Naive B cell (primary cell): ENCODE measurements at regions not wholly inside any gene's neighbourhood (a gene's known extent, or its start where the extent isn't known, plus 50 kb on each side); places are given as distances from the start of the nearest gene placed in this dataset.

Experiments
- ATAC-seq, 2 donors: fragments of 150-1000 bp; cut with Tn5 transposase; 2 replicates each; pipeline ENCODE4 v1.10.0; 2021; ENCODE audit warnings: low read depth in 2 of 2, mild to moderate bottlenecking in 2 of 2, moderate library complexity in 2 of 2
- DNase-seq: peaks from one replicate; pipeline ENCODE4 v3.0.0; 2022
- H3K27ac Mint-ChIP-seq, 6 donors: one replicate each; pipeline ENCODE4 v1.8.0; 2020 to 2022; ENCODE audit warnings: mild to moderate bottlenecking in 6 of 6, mixed read lengths in 6 of 6, moderate library complexity in 5 of 6, inconsistent platforms in 2 of 6
- H3K27me3 Mint-ChIP-seq, 3 donors: one replicate each; pipeline ENCODE4 v1.8.0; 2021 to 2022; ENCODE audit warnings: mixed read lengths in 3 of 3, mild to moderate bottlenecking in 1 of 3
- H3K36me3 Mint-ChIP-seq, 2 donors: one replicate each; pipeline ENCODE4 v1.8.0; 2020 to 2022; ENCODE audit warnings: mixed read lengths in 2 of 2, inconsistent platforms in 1 of 2, mild to moderate bottlenecking in 1 of 2
- H3K4me1 Mint-ChIP-seq, 3 donors: one replicate each; pipeline ENCODE4 v1.8.0; 2020 to 2022; ENCODE audit warnings: mixed read lengths in 3 of 3, inconsistent platforms in 1 of 3, mild to moderate bottlenecking in 1 of 3, moderate library complexity in 1 of 3
- H3K4me3 Mint-ChIP-seq, 8 donors: one replicate each; pipeline ENCODE4 v1.8.0; 2020 to 2022; ENCODE audit warnings: mild to moderate bottlenecking in 8 of 8, mixed read lengths in 8 of 8, moderate library complexity in 8 of 8, inconsistent platforms in 2 of 8
- H3K9me3 Mint-ChIP-seq, 7 donors: one replicate each; pipeline ENCODE4 v1.8.0; 2020 to 2022; ENCODE audit warnings: mixed read lengths in 7 of 7, mild to moderate bottlenecking in 5 of 7, inconsistent platforms in 2 of 7, moderate library complexity in 1 of 7

- Mint-ChIP-seq H3K4me1 (no peaks in the 10 kb centered on the region), H3K27ac (peak overlapping the region in 1 of 6 donors; percentile 56), H3K4me3 (no peak overlapping the region), H3K9me3 (no peaks in the 10 kb centered on the region), H3K27me3 (no peaks in the 10 kb centered on the region), H3K36me3 (no peaks in the 10 kb centered on the region)
- DNase-seq (no peak), ATAC-seq (no peak)
Measured at GRCh38 chr12:24280056-24280842, 330.8 kb upstream of the SOX5 start.

DNA sequence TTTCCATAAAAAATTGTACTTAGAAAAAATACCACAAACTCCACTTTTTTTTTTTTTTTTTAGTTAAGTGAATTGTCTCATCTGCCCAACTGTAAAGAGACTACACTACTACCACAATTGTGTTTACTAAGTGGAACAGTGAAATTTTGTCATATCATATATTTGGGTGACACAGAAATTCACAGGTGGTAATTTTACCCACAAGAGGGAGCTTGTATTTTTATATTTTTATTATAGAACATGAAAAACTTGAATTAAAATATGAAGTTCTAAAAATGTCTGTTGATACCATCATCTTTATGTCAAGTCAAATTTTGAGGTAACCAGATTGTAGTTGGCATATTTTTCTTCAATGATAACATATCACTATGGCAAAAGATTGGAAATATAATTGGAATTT lies 329.4 kb upstream of the SOX5 start:
- Mint-ChIP-seq H3K9me3 (no peaks in the 10 kb centered on the region), H3K4me3 (no peak overlapping the region), H3K36me3 (no peaks in the 10 kb centered on the region), H3K4me1 (no peaks in the 10 kb centered on the region), H3K27me3 (no peaks in the 10 kb centered on the region), H3K27ac (no peak overlapping the region)
- ATAC-seq, result no peak
- no peak for DNase-seq

DNA sequence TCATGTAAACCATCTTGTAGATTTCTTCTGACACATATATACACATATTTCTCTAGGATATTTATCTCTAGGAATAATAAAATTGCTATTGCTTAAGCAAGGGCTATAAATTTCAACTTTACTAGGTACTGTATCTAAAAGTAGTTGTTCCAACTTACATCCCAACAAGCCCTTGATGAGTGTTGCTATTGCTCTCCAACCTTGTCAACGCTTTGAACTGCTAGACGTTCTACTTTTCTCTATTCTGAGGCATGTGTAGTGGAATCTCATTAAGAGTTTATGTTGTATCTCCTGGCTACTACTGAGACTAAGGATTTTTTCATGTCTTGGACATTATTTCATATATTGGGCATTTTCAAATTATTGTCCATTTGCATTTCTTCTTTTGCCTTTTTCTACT lies 321.5 kb upstream of the SOX5 start:
- Mint-ChIP-seq H3K4me1 (no peaks in the 10 kb centered on the region), H3K27me3 (no peaks in the 10 kb centered on the region), H3K36me3 (no peaks in the 10 kb centered on the region), H3K4me3 (no peak overlapping the region), H3K9me3 (no peaks in the 10 kb centered on the region), H3K27ac (no peak overlapping the region)
- DNase-seq (no peak), ATAC-seq (no peak)

GRCh38 chr12:24270464-24270863 lies 321.0 kb upstream of the SOX5 start:
- H3K27ac Mint-ChIP-seq, result no peak overlapping the region
- no peaks in the 10 kb centered on the region for H3K36me3 Mint-ChIP-seq
- H3K4me3 Mint-ChIP-seq, result no peak overlapping the region
- no peak for ATAC-seq
- H3K27me3 Mint-ChIP-seq, result no peaks in the 10 kb centered on the region
- DNase-seq, result no peak
- H3K9me3 Mint-ChIP-seq, result no peaks in the 10 kb centered on the region
- no peaks in the 10 kb centered on the region for H3K4me1 Mint-ChIP-seq

- H3K27ac Mint-ChIP-seq, result peak overlapping the region in 1 of 6 donors; percentile 35
- no peaks in the 10 kb centered on the region for H3K27me3 Mint-ChIP-seq
- DNase-seq (no peak), ATAC-seq (no peak)
- no peaks in the 10 kb centered on the region for H3K4me1 Mint-ChIP-seq
- H3K9me3 Mint-ChIP-seq, result no peaks in the 10 kb centered on the region
- no peak overlapping the region for H3K4me3 Mint-ChIP-seq
- no peaks in the 10 kb centered on the region for H3K36me3 Mint-ChIP-seq
Measured at GRCh38 chr12:24268663-24269186, 319.3 kb upstream of the SOX5 start.

DNA sequence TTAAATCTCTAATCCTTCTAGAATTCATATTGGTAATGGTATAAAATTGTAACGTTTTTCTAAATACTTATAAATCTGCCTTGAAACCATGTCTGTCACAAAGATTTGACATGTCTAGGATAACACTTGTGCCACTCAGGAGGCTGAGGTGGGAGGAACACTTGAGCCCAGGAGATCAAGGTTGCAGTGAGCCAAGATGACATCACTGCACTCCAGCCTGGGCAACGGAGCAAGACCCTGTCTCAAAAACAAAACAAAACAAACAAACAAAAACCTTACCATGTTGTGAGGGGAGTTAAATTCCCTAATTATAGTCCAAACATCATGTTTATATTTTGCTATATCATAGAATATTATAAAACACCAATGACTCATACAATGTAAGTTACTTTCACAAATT lies 317.5 kb upstream of the SOX5 start:
- no peak for ATAC-seq
- H3K36me3 Mint-ChIP-seq, result no peaks in the 10 kb centered on the region
- no peaks in the 10 kb centered on the region for H3K4me1 Mint-ChIP-seq
- no peak for DNase-seq
- no peak overlapping the region for H3K4me3 Mint-ChIP-seq
- no peak overlapping the region for H3K27ac Mint-ChIP-seq
- H3K27me3 Mint-ChIP-seq, result no peaks in the 10 kb centered on the region
- H3K9me3 Mint-ChIP-seq, result no peaks in the 10 kb centered on the region

DNA sequence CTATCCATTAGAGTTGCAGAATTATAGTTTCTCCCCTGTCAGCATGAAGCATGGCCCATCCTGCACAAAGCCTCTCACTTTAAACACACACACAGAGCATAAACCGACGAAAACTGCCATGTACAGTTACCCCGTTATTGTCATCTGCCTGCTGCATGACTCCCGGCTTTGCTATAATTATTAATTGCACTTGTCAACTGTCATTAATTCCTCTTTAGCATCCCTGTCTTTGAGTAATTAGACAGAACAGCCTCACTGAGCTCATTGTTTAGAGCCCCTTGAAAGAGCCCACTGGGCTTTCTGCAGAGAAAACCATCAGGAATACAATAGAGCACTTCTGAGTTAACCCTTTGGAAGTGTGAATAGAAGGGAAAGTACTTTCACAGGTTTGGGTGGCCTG lies 307.2 kb upstream of the SOX5 start:
- Mint-ChIP-seq H3K9me3 (peaks cover 0 to 7% (median 5%) of the 10 kb centered on the region in 7 donors), H3K27ac (no peak overlapping the region), H3K27me3 (no peaks in the 10 kb centered on the region), H3K4me3 (no peak overlapping the region), H3K36me3 (no peaks in the 10 kb centered on the region), H3K4me1 (no peaks in the 10 kb centered on the region)
- no peak for DNase-seq
- ATAC-seq, result no peak

DNA sequence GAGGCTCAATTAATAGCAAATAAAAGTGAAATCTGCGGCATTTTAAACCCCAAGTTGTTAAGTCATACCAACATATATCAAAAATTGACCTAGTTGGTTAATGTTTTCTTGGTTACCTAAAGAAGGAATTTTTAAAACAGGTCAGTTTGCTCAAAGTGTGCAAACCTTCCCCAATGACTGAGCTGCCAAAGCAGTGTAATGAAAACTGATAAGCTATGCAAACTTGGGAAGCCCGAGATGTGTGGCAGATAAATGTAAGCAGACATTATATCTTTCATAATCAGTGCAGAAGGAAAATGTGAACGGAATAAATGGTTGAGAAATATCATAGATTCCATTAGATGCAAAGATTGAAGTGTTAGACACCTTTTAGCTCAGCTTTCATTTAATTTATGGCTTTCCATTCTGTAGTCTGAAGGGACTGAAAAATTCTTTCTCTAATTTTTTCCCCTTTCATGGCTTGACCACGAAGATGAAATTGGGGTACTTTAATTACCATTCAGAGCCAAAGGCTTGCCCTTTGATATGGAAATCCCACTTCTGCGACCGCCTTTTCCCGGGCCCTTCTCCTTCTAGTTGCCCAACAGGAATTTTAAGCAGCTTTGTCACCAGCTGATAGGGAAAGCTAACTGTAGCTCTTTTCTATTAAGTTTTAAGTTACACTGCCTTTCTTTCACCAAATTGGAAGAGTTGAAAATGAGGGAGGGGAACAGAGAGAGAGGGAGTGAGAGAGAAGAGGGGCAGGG lies 306.6 kb upstream of the SOX5 start:
- H3K4me3 Mint-ChIP-seq, result no peak overlapping the region
- no peaks in the 10 kb centered on the region for H3K27me3 Mint-ChIP-seq
- H3K9me3 Mint-ChIP-seq, result peaks cover 0 to 7% (median 5%) of the 10 kb centered on the region in 7 donors
- H3K4me1 Mint-ChIP-seq, result no peaks in the 10 kb centered on the region
- ATAC-seq, result no peak
- H3K36me3 Mint-ChIP-seq, result no peaks in the 10 kb centered on the region
- H3K27ac Mint-ChIP-seq, result no peak overlapping the region
- DNase-seq, result no peak

DNA sequence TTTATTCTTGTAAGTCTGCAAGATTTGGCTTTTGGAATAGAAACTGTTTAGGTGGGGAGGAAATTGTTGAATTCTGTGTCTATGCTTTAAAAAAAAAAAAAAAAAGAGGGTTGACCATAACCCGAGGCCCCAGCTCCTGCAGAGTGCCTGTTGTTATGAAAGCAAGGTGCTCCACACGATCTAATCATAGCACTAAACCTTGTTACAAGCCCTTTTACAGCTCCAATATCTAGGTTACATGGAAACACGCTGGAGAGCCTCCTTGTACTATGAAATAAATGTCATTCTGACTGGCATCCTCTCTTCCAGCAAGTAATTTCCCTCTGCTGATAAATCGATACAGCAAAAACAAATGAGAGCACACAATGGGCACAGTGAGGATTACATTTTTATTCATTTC lies 303.1 kb upstream of the SOX5 start:
- Mint-ChIP-seq H3K9me3 (peaks cover 0 to 7% (median 5%) of the 10 kb centered on the region in 7 donors), H3K27me3 (no peaks in the 10 kb centered on the region), H3K4me3 (no peak overlapping the region), H3K27ac (no peak overlapping the region), H3K4me1 (no peaks in the 10 kb centered on the region), H3K36me3 (no peaks in the 10 kb centered on the region)
- ATAC-seq (no peak), DNase-seq (no peak)

GRCh38 chr12:24246934-24247333 lies 297.5 kb upstream of the SOX5 start:
- Mint-ChIP-seq H3K27ac (no peak overlapping the region), H3K4me1 (no peaks in the 10 kb centered on the region), H3K9me3 (peaks cover 0 to 2% (median 0%) of the 10 kb centered on the region in 7 donors), H3K36me3 (no peaks in the 10 kb centered on the region), H3K4me3 (no peak overlapping the region), H3K27me3 (no peaks in the 10 kb centered on the region)
- no peak for DNase-seq
- no peak for ATAC-seq

GRCh38 chr12:24246376-24246775 lies 296.9 kb upstream of the SOX5 start:
- DNase-seq, result no peak
- ATAC-seq, result no peak
- Mint-ChIP-seq H3K36me3 (no peaks in the 10 kb centered on the region), H3K27ac (no peak overlapping the region), H3K4me1 (no peaks in the 10 kb centered on the region), H3K9me3 (peaks cover 0 to 2% (median 0%) of the 10 kb centered on the region in 7 donors), H3K27me3 (no peaks in the 10 kb centered on the region), H3K4me3 (no peak overlapping the region)

DNA sequence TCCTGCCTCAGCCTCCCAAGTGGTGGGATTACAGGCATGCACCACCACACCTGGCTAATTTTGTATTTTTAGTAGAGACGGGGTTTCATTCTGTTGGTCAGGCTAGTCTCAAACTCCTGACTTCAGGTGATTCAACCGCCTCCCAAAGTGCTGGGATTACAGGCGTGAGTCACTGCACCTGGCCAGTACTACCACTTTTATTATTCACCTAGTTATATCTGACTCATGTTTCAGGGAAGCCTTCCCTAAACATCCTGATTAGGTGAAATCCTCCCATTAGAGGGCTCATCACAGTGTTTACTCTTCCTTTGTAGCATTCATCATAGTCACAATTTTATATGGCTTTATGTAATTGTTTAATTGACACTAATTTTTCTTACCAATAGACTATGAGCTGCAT lies 295.3 kb upstream of the SOX5 start:
- no peak for ATAC-seq
- Mint-ChIP-seq H3K27ac (no peak overlapping the region), H3K4me1 (peaks cover 0 to 7% (median 4%) of the 10 kb centered on the region in 3 donors), H3K9me3 (peaks cover 0 to 2% (median 0%) of the 10 kb centered on the region in 7 donors), H3K36me3 (no peaks in the 10 kb centered on the region), H3K27me3 (no peaks in the 10 kb centered on the region), H3K4me3 (no peak overlapping the region)
- DNase-seq, result no peak

- Mint-ChIP-seq H3K4me3 (no peak overlapping the region), H3K4me1 (peaks cover 0 to 7% (median 4%) of the 10 kb centered on the region in 3 donors), H3K27ac (no peak overlapping the region), H3K9me3 (peaks cover 0 to 2% (median 0%) of the 10 kb centered on the region in 7 donors), H3K36me3 (no peaks in the 10 kb centered on the region), H3K27me3 (no peaks in the 10 kb centered on the region)
- no peak for ATAC-seq
- no peak for DNase-seq
Measured at GRCh38 chr12:24244231-24244630, 294.8 kb upstream of the SOX5 start.

DNA sequence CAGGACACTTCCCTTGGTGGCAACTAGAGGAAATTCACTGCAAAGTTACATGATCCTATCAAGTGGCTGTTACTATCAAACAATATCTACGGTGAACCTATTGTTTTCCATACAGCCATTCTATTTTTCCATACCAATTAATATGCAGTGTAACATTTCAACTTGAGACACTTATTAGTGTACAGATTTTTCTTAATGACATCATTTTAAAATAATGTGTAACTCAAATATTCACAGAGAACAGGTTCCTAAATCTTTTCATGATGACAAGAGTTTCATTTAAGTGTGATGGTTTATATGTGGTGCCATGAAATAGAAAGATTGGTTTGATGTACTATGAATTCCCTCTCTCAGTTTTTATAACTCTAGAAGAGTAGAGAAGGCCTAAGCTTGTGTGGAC lies 291.2 kb upstream of the SOX5 start:
- no peak overlapping the region for H3K27ac Mint-ChIP-seq
- DNase-seq, result no peak
- no peak for ATAC-seq
- no peaks in the 10 kb centered on the region for H3K9me3 Mint-ChIP-seq
- H3K4me1 Mint-ChIP-seq, result peaks cover 0 to 7% (median 4%) of the 10 kb centered on the region in 3 donors
- H3K4me3 Mint-ChIP-seq, result no peak overlapping the region
- H3K36me3 Mint-ChIP-seq, result no peaks in the 10 kb centered on the region
- H3K27me3 Mint-ChIP-seq, result no peaks in the 10 kb centered on the region
